ENCODE measurements at regions not wholly inside any gene's neighbourhood (a gene's known extent, or its start where the extent isn't known, plus 50 kb on each side); places are given as distances from the start of the nearest gene placed in this dataset.
"Not testable (repeated sequence)": the region's sequence is repeated elsewhere in the genome, so short reads cannot be mapped to it uniquely, and the experiment has no call there.

DNA sequence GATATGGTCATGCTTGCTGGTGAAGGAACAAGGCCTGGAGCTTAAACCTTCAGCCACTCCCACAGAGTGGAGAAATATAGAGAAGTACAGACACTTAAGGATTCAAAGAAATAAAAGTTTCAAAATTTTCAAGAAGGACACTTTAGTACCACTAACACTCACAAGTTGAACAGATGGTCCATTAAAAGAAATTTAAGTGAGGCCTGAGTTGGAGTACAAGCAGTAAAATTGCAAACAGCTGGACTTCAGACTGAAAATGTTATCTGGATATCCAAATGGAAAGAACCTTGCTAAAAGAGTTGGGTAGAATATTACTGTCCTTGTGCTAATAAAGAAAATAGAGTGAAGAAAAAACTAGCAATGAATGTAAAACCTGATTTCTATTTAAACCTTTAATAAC, 397.1 kb upstream of the KCNMB2 start:
- Mint-ChIP-seq H3K36me3 (ENCODE audit: unreplicated experiment) (no peaks in the 10 kb centered on the region), H3K9me3 (ENCODE audit: unreplicated experiment) (peaks cover 8% of the 10 kb centered on the region), H3K27ac (ENCODE audit: unreplicated experiment) (no peak overlapping the region), H3K27me3 (ENCODE audit: unreplicated experiment) (no peaks in the 10 kb centered on the region), H3K4me3 (ENCODE audit: unreplicated experiment) (no peak overlapping the region), H3K4me1 (ENCODE audit: unreplicated experiment) (peaks cover 13% of the 10 kb centered on the region)
- no peak for DNase-seq (ENCODE audit: extremely low spot score, unreplicated experiment)
- TF ChIP-seq, protein P1, sequence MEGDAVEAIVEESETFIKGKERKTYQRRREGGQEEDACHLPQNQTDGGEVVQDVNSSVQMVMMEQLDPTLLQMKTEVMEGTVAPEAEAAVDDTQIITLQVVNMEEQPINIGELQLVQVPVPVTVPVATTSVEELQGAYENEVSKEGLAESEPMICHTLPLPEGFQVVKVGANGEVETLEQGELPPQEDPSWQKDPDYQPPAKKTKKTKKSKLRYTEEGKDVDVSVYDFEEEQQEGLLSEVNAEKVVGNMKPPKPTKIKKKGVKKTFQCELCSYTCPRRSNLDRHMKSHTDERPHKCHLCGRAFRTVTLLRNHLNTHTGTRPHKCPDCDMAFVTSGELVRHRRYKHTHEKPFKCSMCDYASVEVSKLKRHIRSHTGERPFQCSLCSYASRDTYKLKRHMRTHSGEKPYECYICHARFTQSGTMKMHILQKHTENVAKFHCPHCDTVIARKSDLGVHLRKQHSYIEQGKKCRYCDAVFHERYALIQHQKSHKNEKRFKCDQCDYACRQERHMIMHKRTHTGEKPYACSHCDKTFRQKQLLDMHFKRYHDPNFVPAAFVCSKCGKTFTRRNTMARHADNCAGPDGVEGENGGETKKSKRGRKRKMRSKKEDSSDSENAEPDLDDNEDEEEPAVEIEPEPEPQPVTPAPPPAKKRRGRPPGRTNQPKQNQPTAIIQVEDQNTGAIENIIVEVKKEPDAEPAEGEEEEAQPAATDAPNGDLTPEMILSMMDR (IDR thresholded peaks at IDR 0.05) = no peak

DNA sequence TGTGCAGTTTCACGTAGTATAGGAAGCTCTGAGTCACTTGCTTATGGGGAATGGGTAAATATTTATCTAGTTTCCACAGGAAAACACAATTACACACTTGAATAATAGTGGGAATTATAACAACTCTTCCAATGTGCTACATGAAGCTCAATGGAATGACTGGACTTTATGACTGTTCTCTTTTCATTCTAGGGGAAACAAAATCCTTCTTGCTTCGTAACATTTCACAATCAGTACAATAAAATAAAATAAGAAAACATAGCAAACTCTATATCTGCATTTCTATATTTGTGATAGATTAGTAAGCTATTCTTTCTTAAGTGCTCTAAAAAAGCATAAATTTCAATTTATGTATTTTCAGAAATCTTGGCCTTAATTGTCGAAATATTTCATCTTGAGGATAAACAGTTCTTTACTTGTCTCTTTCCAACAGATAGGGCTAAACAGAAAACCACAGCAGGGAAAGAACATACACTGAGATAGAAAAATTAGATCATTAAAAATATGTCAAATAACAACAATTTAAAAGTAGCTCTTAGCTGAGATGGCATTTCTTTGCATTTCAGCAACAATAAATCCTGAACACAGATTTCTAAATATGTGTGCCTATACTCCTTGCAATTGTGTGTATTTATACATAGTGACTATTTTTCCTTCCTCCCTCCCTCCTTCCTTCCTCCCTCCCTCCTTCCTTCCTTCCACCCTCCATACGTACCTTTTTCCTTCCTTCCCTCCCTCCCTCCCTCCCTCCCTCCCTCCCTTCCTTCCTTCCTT, 395.5 kb upstream of the KCNMB2 start:
- no peak for DNase-seq (ENCODE audit: extremely low spot score, unreplicated experiment)
- Mint-ChIP-seq H3K4me1 (ENCODE audit: unreplicated experiment) (peaks cover 11% of the 10 kb centered on the region), H3K9me3 (ENCODE audit: unreplicated experiment) (no peaks in the 10 kb centered on the region), H3K27me3 (ENCODE audit: unreplicated experiment) (no peaks in the 10 kb centered on the region), H3K4me3 (ENCODE audit: unreplicated experiment) (no peak overlapping the region), H3K36me3 (ENCODE audit: unreplicated experiment) (no peaks in the 10 kb centered on the region), H3K27ac (ENCODE audit: unreplicated experiment) (no peak overlapping the region)
- TF ChIP-seq, protein P1 (IDR thresholded peaks at IDR 0.05) = no peak

DNA sequence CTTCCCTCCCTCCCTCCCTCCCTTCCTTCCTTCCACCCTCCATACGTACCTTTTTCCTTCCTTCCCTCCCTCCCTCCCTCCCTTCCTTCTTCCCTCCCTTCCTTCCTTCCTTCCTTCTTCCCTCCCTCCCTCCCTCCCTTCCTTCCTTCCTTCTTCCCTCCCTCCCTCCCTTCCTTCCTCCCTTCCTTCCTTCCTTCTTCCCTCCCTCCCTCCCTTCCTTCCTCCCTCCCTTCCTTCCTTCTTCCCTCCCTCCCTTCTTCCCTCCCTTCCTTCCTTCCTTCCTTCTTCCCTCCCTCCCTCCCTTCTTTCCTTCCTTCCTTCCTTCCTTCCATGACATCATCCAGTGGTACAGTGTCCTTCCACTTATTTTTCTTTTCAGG, 394.9 kb upstream of the KCNMB2 start:
- H3K27ac Mint-ChIP-seq (ENCODE audit: unreplicated experiment); H3K27me3 Mint-ChIP-seq (ENCODE audit: unreplicated experiment); H3K36me3 Mint-ChIP-seq (ENCODE audit: unreplicated experiment); H3K4me3 Mint-ChIP-seq (ENCODE audit: unreplicated experiment); H3K9me3 Mint-ChIP-seq (ENCODE audit: unreplicated experiment); DNase-seq (ENCODE audit: extremely low spot score, unreplicated experiment): not testable (repeated sequence)
- peaks cover 14% of the 10 kb centered on the region for H3K4me1 Mint-ChIP-seq (ENCODE audit: unreplicated experiment)

DNA sequence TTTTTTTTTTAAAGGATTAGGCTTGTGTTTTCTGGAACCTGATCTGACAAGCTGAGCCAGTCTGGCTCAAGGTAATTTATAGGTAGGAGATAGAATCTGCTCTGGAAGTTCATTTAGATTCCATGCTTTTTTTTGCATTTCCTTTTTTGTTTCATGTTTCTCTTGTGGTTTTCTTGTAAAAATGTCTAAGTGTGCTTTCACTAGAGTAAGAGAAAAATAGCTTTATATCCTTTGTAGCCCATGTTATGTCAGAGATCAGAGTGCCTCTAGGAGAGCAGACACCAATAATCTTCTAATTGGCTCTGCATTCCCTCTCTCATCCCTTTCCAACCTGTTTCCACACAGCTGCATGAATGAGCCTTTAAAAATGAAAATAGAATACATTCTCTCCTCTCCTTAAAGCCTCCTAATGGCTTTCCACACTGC, 389.8 kb upstream of the KCNMB2 start:
- H3K36me3 Mint-ChIP-seq (ENCODE audit: unreplicated experiment) = no peaks in the 10 kb centered on the region
- TF ChIP-seq, protein P1 (IDR thresholded peaks at IDR 0.05) = no peak
- no peak for DNase-seq (ENCODE audit: extremely low spot score, unreplicated experiment)
- H3K27me3 Mint-ChIP-seq (ENCODE audit: unreplicated experiment) = no peaks in the 10 kb centered on the region
- no peaks in the 10 kb centered on the region for H3K9me3 Mint-ChIP-seq (ENCODE audit: unreplicated experiment)
- peaks cover 8% of the 10 kb centered on the region for H3K4me1 Mint-ChIP-seq (ENCODE audit: unreplicated experiment)
- H3K27ac Mint-ChIP-seq (ENCODE audit: unreplicated experiment) = no peak overlapping the region
- H3K4me3 Mint-ChIP-seq (ENCODE audit: unreplicated experiment) = no peak overlapping the region

DNA sequence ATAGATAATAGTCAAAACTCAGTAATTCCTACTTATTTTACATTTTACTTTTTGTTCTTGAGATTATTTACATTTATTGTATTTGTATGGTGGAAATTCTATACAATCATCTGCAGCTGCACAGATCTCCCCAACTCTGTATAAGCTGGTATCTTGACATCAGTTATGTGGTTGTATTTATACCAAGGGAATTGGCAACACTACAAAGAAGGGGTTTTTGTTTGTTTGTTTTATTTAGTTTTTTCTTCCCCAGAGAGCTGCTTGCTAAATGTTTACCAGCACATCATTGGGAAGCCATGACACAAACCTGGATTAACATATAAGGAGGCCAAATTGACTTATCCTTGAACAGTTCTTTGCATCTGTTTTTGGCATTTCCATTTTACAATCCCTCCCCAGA, 389.2 kb upstream of the KCNMB2 start:
- H3K36me3 Mint-ChIP-seq (ENCODE audit: unreplicated experiment) = no peaks in the 10 kb centered on the region
- H3K9me3 Mint-ChIP-seq (ENCODE audit: unreplicated experiment) = no peaks in the 10 kb centered on the region
- H3K4me3 Mint-ChIP-seq (ENCODE audit: unreplicated experiment) = no peak overlapping the region
- H3K27ac Mint-ChIP-seq (ENCODE audit: unreplicated experiment) = no peak overlapping the region
- TF ChIP-seq, protein P1 (IDR thresholded peaks at IDR 0.05) = no peak
- no peaks in the 10 kb centered on the region for H3K27me3 Mint-ChIP-seq (ENCODE audit: unreplicated experiment)
- peaks cover 11% of the 10 kb centered on the region for H3K4me1 Mint-ChIP-seq (ENCODE audit: unreplicated experiment)
- DNase-seq (ENCODE audit: extremely low spot score, unreplicated experiment) = no peak
